Peyer's patch (tissue), 4 donors: ENCODE measurements at regions not wholly inside any gene's neighbourhood (a gene's known extent, or its start where the extent isn't known, plus 50 kb on each side); places are given as distances from the start of the nearest gene placed in this dataset.

ENCODE experiments used
- DNase-seq, 3 donors: peaks; one replicate each; pipeline ENCODE4 v3.0.0-alpha.2; 2017 to 2019
- H3K27ac ChIP-seq, 4 donors: fragments of 200-600 bp; sonication (generic); one replicate each; pipeline ENCODE4 v1.5.1; 2016 to 2019
- H3K27me3 ChIP-seq, 2 donors: fragments of 200-600 bp; sonication (generic); one replicate each; pipeline ENCODE4 v1.5.1; 2019
- H3K36me3 ChIP-seq, 3 donors: fragments of 200-600 bp; sonication (generic); one replicate each; pipeline ENCODE4 v1.5.1; 2016 to 2019
- H3K4me1 ChIP-seq, 4 donors: fragments of 200-600 bp; sonication (generic); one replicate each; pipeline ENCODE4 v1.5.1; 2016 to 2019
- H3K4me3 ChIP-seq, 4 donors: fragments of 200-600 bp; sonication (generic); 1 replicate in 3 of 4; 2 replicates in 1 of 4; pipeline ENCODE4 v1.5.1; 2016 to 2019; ENCODE audit warnings: mild to moderate bottlenecking in 1 of 4
- H3K9me3 ChIP-seq, 4 donors: fragments of 200-600 bp; sonication (generic); one replicate each; pipeline ENCODE4 v1.5.1; 2016 to 2019; ENCODE audit warnings: mild to moderate bottlenecking in 1 of 4
- CTCF ChIP-seq, 6 experiments: fragments of 450-650 bp in 4 of 6; fragments of 200-600 bp in 2 of 6; sonication (generic) in 1 of 6; IDR thresholded peaks; one replicate each; pipeline ENCODE4 v1.5.1; 2017 to 2019; ENCODE audit warnings: antibody characterized with exemption in 6 of 6, mild to moderate bottlenecking in 3 of 6, moderate library complexity in 1 of 6
- POLR2A ChIP-seq, 2 donors: fragments of 450-650 bp; IDR thresholded peaks; one replicate each; pipeline ENCODE4 v1.5.1; 2017; ENCODE audit warnings: antibody characterized with exemption in 2 of 2, mild to moderate bottlenecking in 2 of 2, moderate library complexity in 2 of 2

- no peak for DNase-seq
- no peak overlapping the region for H3K27ac ChIP-seq
- no peaks in the 10 kb centered on the region for H3K9me3 ChIP-seq
- no peaks in the 10 kb centered on the region for H3K4me1 ChIP-seq
- H3K36me3 ChIP-seq, result no peaks in the 10 kb centered on the region
- TF ChIP-seq POLR2A (IDR thresholded peaks at IDR 0.05) (no peak), CTCF (IDR thresholded peaks at IDR 0.05) (no peak)
- H3K4me3 ChIP-seq, result no peak overlapping the region
- no peaks in the 10 kb centered on the region for H3K27me3 ChIP-seq
These were observed 524.9 kb downstream of the NTRK3 start for GRCh38 chr15:87731630-87732029.

- TF ChIP-seq POLR2A (IDR thresholded peaks at IDR 0.05), result no peak
- no peak for TF ChIP-seq CTCF (IDR thresholded peaks at IDR 0.05)
- H3K4me3 ChIP-seq, result no peak overlapping the region
These were observed 525.8 kb downstream of the NTRK3 start for GRCh38 chr15:87730706-87731105.

GRCh38 chr15:87728998-87729397 is 527.5 kb downstream of the NTRK3 start:
- Histone ChIP-seq H3K36me3 (no peaks in the 10 kb centered on the region), H3K27me3 (no peaks in the 10 kb centered on the region), H3K4me3 (no peak overlapping the region), H3K27ac (no peak overlapping the region), H3K9me3 (no peaks in the 10 kb centered on the region), H3K4me1 (no peaks in the 10 kb centered on the region)
- DNase-seq, result no peak
- TF ChIP-seq CTCF (IDR thresholded peaks at IDR 0.05), result no peak
- no peak for TF ChIP-seq POLR2A (IDR thresholded peaks at IDR 0.05)

More at GRCh38 chr15:87730706-87731105, 525.8 kb downstream of the NTRK3 start:
- Histone ChIP-seq H3K36me3 (no peaks in the 10 kb centered on the region), H3K4me1 (no peaks in the 10 kb centered on the region), H3K27me3 (no peaks in the 10 kb centered on the region), H3K27ac (no peak overlapping the region), H3K9me3 (no peaks in the 10 kb centered on the region)
- DNase-seq, result no peak

- Histone ChIP-seq H3K9me3 (no peaks in the 10 kb centered on the region), H3K27me3 (no peaks in the 10 kb centered on the region), H3K27ac (no peak overlapping the region), H3K4me3 (no peak overlapping the region), H3K4me1 (no peaks in the 10 kb centered on the region), H3K36me3 (no peaks in the 10 kb centered on the region)
- DNase-seq, result no peak
- no peak for TF ChIP-seq CTCF (IDR thresholded peaks at IDR 0.05)
- no peak for TF ChIP-seq POLR2A (IDR thresholded peaks at IDR 0.05)
These were observed 529.5 kb downstream of the NTRK3 start for GRCh38 chr15:87727073-87727472.

- Histone ChIP-seq H3K4me3 (no peak overlapping the region), H3K27me3 (no peaks in the 10 kb centered on the region), H3K4me1 (no peaks in the 10 kb centered on the region), H3K27ac (no peak overlapping the region), H3K36me3 (no peaks in the 10 kb centered on the region), H3K9me3 (no peaks in the 10 kb centered on the region)
- no peak for TF ChIP-seq CTCF (IDR thresholded peaks at IDR 0.05)
- no peak for TF ChIP-seq POLR2A (IDR thresholded peaks at IDR 0.05)
- no peak for DNase-seq
These were observed 532.2 kb downstream of the NTRK3 start for GRCh38 chr15:87724330-87724729.
